PC-3 (cell line): ENCODE measurements at regions not wholly inside any gene's neighbourhood (a gene's known extent, or its start where the extent isn't known, plus 50 kb on each side); places are given as distances from the start of the nearest gene placed in this dataset.

Experiments used
- ATAC-seq: fragments of 200-7000 bp; cut with Tn5 transposase; 2 replicates; pipeline ENCODE4 v1.9.1; 2020; ENCODE audit warnings: mild to moderate bottlenecking, moderate library complexity
- BruUV-seq: library from RNA; stranded (reverse); fragments of 400-500 nt; replicated peaks from 2 replicates; lab custom pipeline; 2021; lab: Mats Ljungman, UMichigan
- CTCF ChIA-PET: fragments of 300-600 bp; sonication (Branson Sonifier 250); formaldehyde crosslinking; loops from one replicate; lab custom pipeline; 2022; ENCODE audit warnings: antibody characterized with exemption; lab: Charles Lee
- POLR2A ChIA-PET: fragments of 300-600 bp; sonication (Branson Sonifier 250); formaldehyde crosslinking; loops from one replicate; lab custom pipeline; 2022; ENCODE audit warnings: antibody characterized with exemption; ENCODE audit not compliant: unreplicated experiment; lab: Charles Lee
- DNase-seq: peaks from one replicate; pipeline ENCODE4 v3.0.0-alpha.2; 2015
- H2AFZ ChIP-seq: fragments of 300-600 bp; sonication (generic); 2 replicates; pipeline ENCODE4 v1.6.0; 2016; ENCODE audit warnings: antibody characterized with exemption, low read length
- H3F3A ChIP-seq: fragments of 300-600 bp; sonication (generic); one replicate; pipeline ENCODE4 v1.6.0; 2017; ENCODE audit warnings: antibody characterized with exemption, low read length, control low read depth, mild to moderate bottlenecking; ENCODE audit not compliant: unreplicated experiment
- H3K27ac ChIP-seq: fragments of 300-600 bp; sonication (generic); 2 replicates; pipeline ENCODE4 v1.5.1; 2016; ENCODE audit warnings: mild to moderate bottlenecking, low read length
- H3K27me3 ChIP-seq: fragments of 300-600 bp; sonication (generic); 2 replicates; pipeline ENCODE4 v1.6.1; 2016; ENCODE audit warnings: low read length, mixed read lengths
- H3K36me3 ChIP-seq: fragments of 300-600 bp; sonication (generic); 2 replicates; pipeline ENCODE4 v1.6.1; 2016; ENCODE audit warnings: low read depth, mixed run types, low read length, mixed read lengths
- H3K4me1 ChIP-seq: fragments of 300-600 bp; sonication (generic); 2 replicates; pipeline ENCODE4 v1.5.1; 2016; ENCODE audit warnings: low read length; ENCODE audit not compliant: insufficient read depth
- H3K4me2 ChIP-seq: fragments of 300-600 bp; sonication (generic); 2 replicates; pipeline ENCODE4 v1.6.0; 2016; ENCODE audit warnings: low read length
- H3K4me3 ChIP-seq: fragments of 300-600 bp; sonication (generic); 2 replicates; pipeline ENCODE4 v1.5.1; 2016; ENCODE audit warnings: mild to moderate bottlenecking, low read length, mixed read lengths
- H3K79me2 ChIP-seq: fragments of 300-600 bp; sonication (generic); 2 replicates; pipeline ENCODE4 v1.6.1; 2017; ENCODE audit warnings: low read length, mixed read lengths
- H3K9ac ChIP-seq: fragments of 300-600 bp; sonication (generic); 2 replicates; pipeline ENCODE4 v1.6.0; 2016; ENCODE audit warnings: mild to moderate bottlenecking, low read length
- H3K9me2 ChIP-seq: fragments of 300-600 bp; sonication (generic); replicated peaks from 2 replicates; pipeline ENCODE4 v1.6.1; 2016; ENCODE audit warnings: mixed run types, low read length, mixed read lengths
- H3K9me3 ChIP-seq: fragments of 300-600 bp; sonication (generic); 2 replicates; pipeline ENCODE4 v1.6.1; 2016; ENCODE audit warnings: low read length, mixed read lengths
- H4K20me1 ChIP-seq: fragments of 300-600 bp; sonication (generic); 2 replicates; pipeline ENCODE4 v1.6.1; 2016; ENCODE audit warnings: low read length, mixed read lengths
- CTCF ChIP-seq: fragments of 300-600 bp; sonication (generic); conservative IDR thresholded peaks from 2 replicates; pipeline ENCODE4 v1.5.1; 2017; ENCODE audit warnings: antibody characterized with exemption, low read depth, mild to moderate bottlenecking, low read length
- EZH2 ChIP-seq: fragments of 300-600 bp; sonication (generic); IDR thresholded peaks from one replicate; pipeline ENCODE4 v1.6.1; 2017; ENCODE audit warnings: antibody characterized with exemption, mild to moderate bottlenecking, low read length; ENCODE audit not compliant: unreplicated experiment
- EZH2phosphoT487 ChIP-seq: fragments of 300-600 bp; sonication (generic); IDR thresholded peaks from 2 replicates; pipeline ENCODE4 v1.6.1; 2018; ENCODE audit warnings: mild to moderate bottlenecking, antibody characterized with exemption, low read length, borderline replicate concordance
- intact Hi-C: fragments of 100-400 bp; cut with micrococcal nuclease; formaldehyde crosslinking; loops from 2 replicates; pipeline ENCODE4 v1.9.0; 2023

- DNase-seq (no peak), ATAC-seq (no peak)
- H3K4me1 ChIP-seq: no peaks in the 10 kb centered on the region
- no TSS peak for BruUV-seq
- H3K27me3 ChIP-seq: no peaks in the 10 kb centered on the region
- no peak overlapping the region for H3K9ac ChIP-seq
- ChIA-PET CTCF (no interaction called here), POLR2A (no interaction called here)
- H3K79me2 ChIP-seq: no peaks in the 10 kb centered on the region
- H3F3A ChIP-seq: no peaks in the 10 kb centered on the region
- no peak overlapping the region for H3K4me2 ChIP-seq
- no peaks in the 10 kb centered on the region for H4K20me1 ChIP-seq
- TF ChIP-seq EZH2phosphoT487: no peak
- no peak for TF ChIP-seq CTCF
- no peak for TF ChIP-seq EZH2
- H3K9me2 ChIP-seq: no peaks in the 10 kb centered on the region
- no peak overlapping the region for H3K27ac ChIP-seq
- no peak overlapping the region for H2AFZ ChIP-seq
- H3K36me3 ChIP-seq: no peaks in the 10 kb centered on the region
- H3K9me3 ChIP-seq: no peaks in the 10 kb centered on the region
- intact Hi-C loops: no loop called here
- no peak overlapping the region for H3K4me3 ChIP-seq
Measured at GRCh38 chr17:6011206-6011605, 59.0 kb upstream of the WSCD1 start.

- Histone ChIP-seq H3K36me3 (no peaks in the 10 kb centered on the region), H3K9me2 (no peaks in the 10 kb centered on the region), H3K4me1 (no peaks in the 10 kb centered on the region), H3K9me3 (no peaks in the 10 kb centered on the region), H3K27ac (no peak overlapping the region), H3F3A (no peaks in the 10 kb centered on the region), H3K79me2 (no peaks in the 10 kb centered on the region), H3K9ac (no peak overlapping the region), H4K20me1 (no peaks in the 10 kb centered on the region), H3K27me3 (no peaks in the 10 kb centered on the region), H3K4me2 (no peak overlapping the region), H2AFZ (no peak overlapping the region), H3K4me3 (no peak overlapping the region)
- TF ChIP-seq EZH2phosphoT487 (no peak), CTCF (no peak), EZH2 (no peak)
- no TSS peak for BruUV-seq
- intact Hi-C loops: no loop called here
- ChIA-PET POLR2A (no interaction called here), CTCF (no interaction called here)
- ATAC-seq: no peak
- DNase-seq: no peak
Measured at GRCh38 chr17:6018788-6019187, 51.4 kb upstream of the WSCD1 start.

- no peaks in the 10 kb centered on the region for H3K9me2 ChIP-seq
- no peaks in the 10 kb centered on the region for H3F3A ChIP-seq
- H2AFZ ChIP-seq: no peak overlapping the region
- no peaks in the 10 kb centered on the region for H3K4me1 ChIP-seq
- no peaks in the 10 kb centered on the region for H3K27me3 ChIP-seq
- intact Hi-C loops: no loop called here
- H3K9ac ChIP-seq: no peak overlapping the region
- no peak overlapping the region for H3K4me2 ChIP-seq
- no peaks in the 10 kb centered on the region for H3K36me3 ChIP-seq
- no peaks in the 10 kb centered on the region for H4K20me1 ChIP-seq
- no peaks in the 10 kb centered on the region for H3K9me3 ChIP-seq
- TF ChIP-seq EZH2phosphoT487 (no peak), CTCF (no peak), EZH2 (no peak)
- DNase-seq (no peak), ATAC-seq (no peak)
- CTCF ChIA-PET: no interaction called here
- POLR2A ChIA-PET: no interaction called here
- H3K27ac ChIP-seq: no peak overlapping the region
- H3K4me3 ChIP-seq: no peak overlapping the region
- no TSS peak for BruUV-seq
- no peaks in the 10 kb centered on the region for H3K79me2 ChIP-seq
Measured at GRCh38 chr17:6019959-6020358, 50.2 kb upstream of the WSCD1 start.
